ENCODE measurements at regions not wholly inside any gene's neighbourhood (a gene's known extent, or its start where the extent isn't known, plus 50 kb on each side); places are given as distances from the start of the nearest gene placed in this dataset.
"Not testable (repeated sequence)": the region's sequence is repeated elsewhere in the genome, so short reads cannot be mapped to it uniquely, and the experiment has no call there.

DNA sequence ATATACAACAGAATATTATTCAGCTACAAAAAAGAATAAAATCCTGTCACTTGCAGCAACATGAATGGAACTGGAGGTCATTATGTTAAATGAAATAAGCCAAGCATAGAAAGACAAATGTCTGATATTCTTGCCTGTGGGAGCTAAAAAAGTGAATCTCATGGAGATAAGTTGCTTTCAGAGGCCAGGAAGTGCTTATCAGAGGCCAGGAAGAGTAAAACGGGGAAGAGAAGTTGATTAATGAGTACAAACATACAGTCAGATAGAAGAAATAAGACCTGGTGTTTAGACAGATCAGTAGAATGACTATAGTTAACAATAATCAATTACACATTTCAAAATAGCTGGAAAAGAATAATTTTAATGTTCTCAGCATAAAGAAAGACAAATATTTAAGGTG, 54.4 kb upstream of the CPHXL start:
- no peak for DNase-seq (ENCODE audit: low spot score)

DNA sequence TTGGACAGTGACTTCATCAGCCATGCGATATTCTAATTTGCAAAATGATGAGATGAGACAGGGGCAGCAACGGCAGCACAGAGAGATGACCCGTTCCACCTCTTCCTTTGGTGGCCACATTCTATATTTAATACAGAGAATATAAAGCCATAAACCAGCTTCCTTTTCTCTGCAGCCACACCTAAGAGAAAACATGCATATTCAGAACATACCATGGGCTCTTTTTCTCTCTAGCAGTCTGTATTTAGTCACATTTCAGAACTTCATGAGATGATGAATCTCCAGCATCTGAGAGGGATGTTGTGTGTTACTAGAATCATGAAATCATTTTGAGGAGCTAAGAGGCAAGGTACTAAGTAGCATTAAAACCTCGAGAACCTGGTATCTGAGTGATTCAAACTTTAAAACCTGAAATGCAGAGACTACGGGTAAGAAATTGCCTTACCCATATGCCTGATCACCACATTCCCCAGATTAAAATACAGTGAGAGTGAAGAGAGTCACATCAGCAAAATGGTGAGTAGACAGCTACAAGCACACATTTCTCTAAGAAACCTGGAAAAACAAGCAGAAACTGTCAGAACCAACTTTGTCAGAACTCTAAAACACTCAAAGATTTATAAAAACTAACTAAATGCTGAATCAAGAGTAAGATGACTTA, 55.5 kb upstream of the CPHXL start:
- no peak for DNase-seq (ENCODE audit: low spot score)

GRCh38 chr16:75787440-75787839, 61.1 kb upstream of the CPHXL start:
- no peak for DNase-seq (ENCODE audit: low spot score)

GRCh38 chr16:75789237-75789636, 62.9 kb upstream of the CPHXL start:
- DNase-seq (ENCODE audit: low spot score) = peak; percentile 50

- no peak for DNase-seq (ENCODE audit: low spot score)
Measured at GRCh38 chr16:75792771-75793492, 66.6 kb upstream of the CPHXL start.

GRCh38 chr16:75793641-75794040, 67.4 kb upstream of the CPHXL start:
- DNase-seq (ENCODE audit: low spot score) = no peak

DNA sequence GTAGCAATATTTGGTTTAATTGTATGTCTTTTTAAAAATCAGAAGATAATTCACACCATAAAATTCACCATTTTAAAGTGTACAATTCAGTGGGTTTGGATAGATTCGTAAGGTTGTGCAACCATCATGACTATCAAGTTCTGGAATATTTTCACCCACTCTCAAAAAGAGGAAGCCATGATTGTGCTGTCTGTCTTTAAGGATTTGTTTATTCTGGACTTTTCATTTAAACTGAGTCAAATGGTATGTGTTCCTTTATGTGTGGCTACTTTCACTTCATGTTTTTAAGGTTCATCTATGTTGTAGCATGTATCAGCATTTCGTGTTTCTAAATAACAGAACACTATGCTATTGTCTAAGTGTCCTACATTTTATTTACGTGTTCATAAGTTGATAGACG, 68.1 kb upstream of the CPHXL start:
- DNase-seq (ENCODE audit: low spot score) = no peak

DNA sequence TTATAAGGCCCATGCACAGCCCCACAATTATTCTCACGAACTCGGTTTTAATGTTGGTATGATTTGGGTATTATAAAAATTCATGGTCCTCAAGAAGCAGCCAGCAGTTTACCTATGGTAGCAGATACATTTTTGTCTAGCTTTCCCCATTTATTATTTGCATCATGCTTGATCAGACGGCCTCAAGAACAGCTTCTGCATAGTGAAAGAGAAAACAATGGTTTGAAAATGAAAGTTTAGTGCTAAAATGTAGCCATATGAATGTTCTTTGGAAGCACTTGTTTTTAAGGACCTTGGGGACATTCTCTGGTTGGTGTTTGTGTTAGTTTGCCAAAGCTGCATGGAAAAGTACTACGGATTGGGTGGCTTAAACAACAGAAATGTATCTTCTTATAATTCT, 72.4 kb upstream of the CPHXL start:
- DNase-seq (ENCODE audit: low spot score) = no peak

DNA sequence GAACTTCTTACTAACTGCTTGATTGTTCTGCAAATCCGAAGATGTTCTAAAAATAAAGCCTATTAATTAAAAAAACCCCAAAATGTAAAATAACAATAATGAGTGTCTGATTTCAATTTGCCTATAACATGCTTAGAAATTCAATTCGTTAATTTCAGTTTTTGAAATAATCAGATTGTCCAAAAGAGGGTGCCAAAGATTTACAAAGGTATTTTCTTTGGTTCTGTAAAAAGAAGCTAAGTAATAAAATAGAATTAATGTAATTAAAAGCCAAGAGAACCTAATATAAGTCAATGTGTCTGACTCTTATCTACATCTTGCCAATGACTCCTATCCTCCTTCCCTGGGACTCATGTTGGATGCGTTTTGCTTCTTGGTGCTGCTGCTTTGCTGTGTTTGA, 75.0 kb upstream of the CPHXL start:
- no peak for DNase-seq (ENCODE audit: low spot score)

DNA sequence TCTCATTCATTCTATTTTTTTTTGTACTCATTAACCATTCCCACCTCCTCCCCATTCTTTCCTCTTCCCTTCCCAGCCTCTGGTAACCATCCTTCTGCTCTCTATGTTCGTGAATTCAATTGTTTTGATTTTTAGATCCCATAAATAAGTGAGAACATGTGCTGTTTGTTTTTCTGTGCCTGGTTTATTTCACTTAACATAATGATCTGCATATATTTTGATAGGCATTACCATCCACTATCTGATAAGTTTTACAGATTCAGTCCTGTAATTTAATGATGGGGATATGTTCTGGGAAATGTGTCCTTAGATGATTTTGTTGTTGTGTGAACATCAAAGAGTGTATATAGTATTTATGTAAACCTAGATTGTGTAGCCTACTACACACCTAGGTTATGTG, 77.5 kb upstream of the CPHXL start:
- no peak for DNase-seq (ENCODE audit: low spot score)

DNA sequence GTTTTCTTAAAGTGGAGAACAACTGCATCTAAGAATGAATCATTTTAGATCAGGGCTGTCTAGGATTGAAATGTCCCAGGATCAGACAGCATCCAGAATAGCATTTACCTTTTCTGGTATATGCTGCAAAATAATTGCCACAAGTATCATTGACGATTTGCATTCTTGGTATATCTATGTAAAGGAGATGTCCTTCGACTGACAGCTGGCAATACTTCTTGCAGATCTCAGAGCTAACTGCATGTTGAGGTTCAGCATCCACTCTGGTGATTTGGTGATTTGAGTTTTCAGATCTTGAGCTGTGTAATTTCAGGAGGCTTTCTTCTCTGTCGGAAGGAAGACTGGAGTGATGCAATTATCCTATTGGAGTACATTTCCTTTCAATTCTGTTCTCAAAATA, 78.1 kb upstream of the CPHXL start:
- no peak for DNase-seq (ENCODE audit: low spot score)

GRCh38 chr16:75805946-75806345, 79.7 kb upstream of the CPHXL start:
- DNase-seq (ENCODE audit: low spot score) = no peak

DNA sequence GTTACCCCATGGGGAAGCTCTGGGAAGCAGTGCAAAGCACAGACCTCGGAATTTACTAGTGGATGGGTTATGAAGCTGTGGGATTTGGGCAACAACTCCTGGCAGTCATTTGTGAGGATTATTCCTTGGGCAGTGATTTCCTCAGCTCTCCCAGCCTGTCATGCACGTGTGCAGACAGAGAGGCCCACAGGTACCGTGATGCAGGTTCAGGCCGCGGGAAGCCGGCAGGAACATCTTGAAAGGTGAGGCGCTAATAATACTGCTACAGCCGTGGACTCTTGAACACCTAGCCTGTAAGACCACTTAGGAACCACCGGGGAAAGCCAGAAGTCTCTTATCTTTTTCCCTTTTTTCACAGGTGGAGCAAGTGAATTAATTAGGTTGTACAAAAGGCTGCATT, 80.2 kb upstream of the CPHXL start:
- no peak for DNase-seq (ENCODE audit: low spot score)

GRCh38 chr16:75810342-75810741, 84.1 kb upstream of the CPHXL start:
- no peak for DNase-seq (ENCODE audit: low spot score)

GRCh38 chr16:75811020-75811634, 84.8 kb upstream of the CPHXL start:
- no peak for DNase-seq (ENCODE audit: low spot score)

DNA sequence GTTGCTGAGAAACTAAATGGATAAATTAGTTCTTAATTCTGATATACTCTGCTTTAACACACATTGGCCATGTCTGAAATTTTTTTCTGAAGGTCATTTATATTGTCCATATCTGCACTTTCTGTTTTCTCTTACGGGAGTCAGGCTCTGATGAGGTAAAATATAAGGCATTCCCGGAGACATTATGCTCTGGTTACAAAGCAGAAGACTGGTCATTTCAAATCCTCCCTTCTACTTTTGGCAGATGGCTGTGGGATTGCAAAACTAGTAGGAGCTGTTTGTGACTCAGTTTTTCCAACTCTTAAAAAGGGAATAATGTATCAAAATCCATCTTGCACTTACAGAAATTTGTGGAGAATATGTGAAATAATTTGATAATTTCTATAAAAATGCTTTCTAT, 92.2 kb upstream of the CPHXL start:
- no peak for DNase-seq (ENCODE audit: low spot score)

DNA sequence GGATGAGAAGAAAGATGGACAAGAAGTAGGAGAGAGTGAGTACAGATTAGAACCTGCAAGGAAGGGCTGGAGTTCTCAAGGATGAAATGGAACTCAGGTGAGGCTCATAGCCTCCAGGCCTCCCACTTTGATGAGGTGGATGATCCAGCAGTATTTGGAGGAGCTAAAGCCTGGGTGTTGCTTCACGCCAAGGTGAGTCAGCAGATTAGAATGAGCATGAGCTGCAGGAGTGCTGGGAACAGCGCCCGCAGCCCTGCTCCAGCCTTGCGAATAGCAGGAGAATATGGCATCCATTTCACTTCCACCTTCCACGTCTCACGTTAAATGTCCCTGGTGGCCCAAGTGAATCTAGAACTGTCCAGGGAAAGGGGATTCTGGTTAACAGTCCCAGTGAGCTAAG, 94.4 kb upstream of the CPHXL start:
- DNase-seq (ENCODE audit: low spot score) = peak; percentile 51

DNA sequence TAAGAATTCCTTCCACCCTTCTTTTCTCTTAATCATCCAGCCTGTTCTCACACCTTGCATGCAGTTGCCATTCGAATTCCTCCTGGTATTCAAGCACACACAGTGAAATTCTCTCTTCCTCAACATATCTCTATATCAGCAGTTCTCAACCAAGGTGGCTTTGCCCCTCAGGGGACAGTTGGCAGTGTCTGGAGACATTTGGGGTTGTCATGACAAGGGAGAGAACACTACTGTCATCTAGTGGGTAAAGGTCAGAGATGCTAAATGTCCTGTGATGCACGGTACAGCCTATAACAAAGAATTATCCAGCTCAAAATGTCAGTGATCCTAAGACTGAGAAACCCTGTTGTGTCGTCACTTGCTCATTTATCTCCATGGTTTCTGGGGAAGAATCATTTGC, 94.8 kb upstream of the CPHXL start:
- DNase-seq (ENCODE audit: low spot score) = peak; percentile 8

DNA sequence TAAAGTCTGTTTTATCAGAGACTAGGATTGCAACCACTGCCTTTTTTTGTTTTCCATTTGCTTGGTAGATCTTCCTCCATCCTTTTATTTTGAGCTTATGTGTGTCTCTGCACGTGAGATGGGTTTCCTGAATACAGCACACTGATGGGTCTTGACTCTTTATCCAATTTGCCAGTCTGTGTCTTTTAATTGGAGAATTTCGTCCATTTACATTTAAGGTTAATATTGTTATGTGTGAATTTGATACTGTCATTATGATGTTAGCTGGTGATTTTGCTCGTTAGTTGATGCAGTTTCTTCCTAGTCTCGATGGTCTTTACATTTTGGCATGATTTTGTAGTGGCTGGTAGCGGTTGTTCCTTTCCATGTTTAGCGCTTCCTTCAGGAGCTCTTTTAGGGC, 99.5 kb upstream of the CPHXL start:
- DNase-seq (ENCODE audit: low spot score) = not testable (repeated sequence)

GRCh38 chr16:75827372-75828038, 101.2 kb upstream of the CPHXL start:
- not testable (repeated sequence) for DNase-seq (ENCODE audit: low spot score)

DNA sequence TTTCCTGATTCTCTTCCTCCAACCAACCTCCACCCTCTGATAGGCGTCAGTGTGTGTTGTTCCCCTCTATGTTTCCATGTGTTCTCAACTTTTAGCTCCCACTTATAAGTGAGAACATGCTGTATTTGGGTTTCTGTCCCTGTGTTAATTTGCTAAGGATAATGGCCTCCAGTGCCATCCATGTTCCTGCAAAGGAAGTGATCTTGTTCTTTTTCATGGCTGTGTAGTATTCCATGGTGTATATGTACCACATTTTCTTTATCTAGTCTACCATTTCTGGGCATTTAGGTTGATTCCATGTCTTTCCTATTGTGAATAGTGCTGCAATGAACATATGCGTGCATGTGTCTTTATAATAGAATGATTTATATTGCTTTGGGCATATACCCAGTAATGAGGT, 107.1 kb upstream of the CPHXL start:
- DNase-seq (ENCODE audit: low spot score) = not testable (repeated sequence)

DNA sequence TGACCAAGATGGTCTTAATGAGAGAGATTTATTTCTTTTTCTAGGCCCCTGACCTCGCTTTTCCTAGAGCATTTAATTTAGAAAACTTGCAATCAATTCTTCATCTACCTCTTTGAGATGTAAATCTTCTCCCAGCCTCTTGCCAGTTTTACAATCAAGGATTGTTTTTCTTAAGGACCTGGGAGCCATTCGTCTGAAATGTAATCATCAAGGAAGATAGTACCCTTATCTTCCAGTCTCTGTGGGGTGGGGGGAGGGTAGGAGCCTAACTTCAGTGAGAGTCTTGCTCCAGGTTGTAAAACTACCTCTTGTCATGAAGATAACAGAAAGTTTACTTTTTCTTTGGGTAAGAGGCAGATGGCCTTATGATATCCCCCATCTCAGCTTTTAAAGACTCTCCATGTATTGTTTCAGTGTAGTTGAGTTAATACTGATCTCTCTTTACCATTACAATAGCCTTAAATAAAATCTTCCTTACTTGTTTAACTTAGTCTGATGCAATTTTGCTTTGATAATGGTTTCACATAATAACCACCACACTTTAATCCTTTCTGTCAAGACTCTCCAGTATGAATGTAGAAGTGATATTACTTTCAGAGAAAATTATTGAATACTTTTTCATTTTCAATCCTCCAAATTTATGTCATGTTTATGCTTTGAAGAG, 110.2 kb upstream of the CPHXL start:
- DNase-seq (ENCODE audit: low spot score) = no peak

All from SW480 (cell line).